ENCODE measurements at regions not wholly inside any gene's neighbourhood (a gene's known extent, or its start where the extent isn't known, plus 50 kb on each side); places are given as distances from the start of the nearest gene placed in this dataset.

- Histone ChIP-seq H3K4me3 (ENCODE audit: low read depth, low read length) (no peak overlapping the region), H3K36me3 (replicated peaks) (no peaks in the 10 kb centered on the region), H3K27ac (no peak overlapping the region), H3K27me3 (replicated peaks) (no peaks in the 10 kb centered on the region)
- TF ChIP-seq, protein P1, sequence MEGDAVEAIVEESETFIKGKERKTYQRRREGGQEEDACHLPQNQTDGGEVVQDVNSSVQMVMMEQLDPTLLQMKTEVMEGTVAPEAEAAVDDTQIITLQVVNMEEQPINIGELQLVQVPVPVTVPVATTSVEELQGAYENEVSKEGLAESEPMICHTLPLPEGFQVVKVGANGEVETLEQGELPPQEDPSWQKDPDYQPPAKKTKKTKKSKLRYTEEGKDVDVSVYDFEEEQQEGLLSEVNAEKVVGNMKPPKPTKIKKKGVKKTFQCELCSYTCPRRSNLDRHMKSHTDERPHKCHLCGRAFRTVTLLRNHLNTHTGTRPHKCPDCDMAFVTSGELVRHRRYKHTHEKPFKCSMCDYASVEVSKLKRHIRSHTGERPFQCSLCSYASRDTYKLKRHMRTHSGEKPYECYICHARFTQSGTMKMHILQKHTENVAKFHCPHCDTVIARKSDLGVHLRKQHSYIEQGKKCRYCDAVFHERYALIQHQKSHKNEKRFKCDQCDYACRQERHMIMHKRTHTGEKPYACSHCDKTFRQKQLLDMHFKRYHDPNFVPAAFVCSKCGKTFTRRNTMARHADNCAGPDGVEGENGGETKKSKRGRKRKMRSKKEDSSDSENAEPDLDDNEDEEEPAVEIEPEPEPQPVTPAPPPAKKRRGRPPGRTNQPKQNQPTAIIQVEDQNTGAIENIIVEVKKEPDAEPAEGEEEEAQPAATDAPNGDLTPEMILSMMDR (IDR thresholded peaks at IDR 0.05; ENCODE audit: low read depth, low read length, missing control alignments), result no peak
- in situ Hi-C loops (cut with HindIII; ENCODE audit: low pct_ligation_motif_present, low sequenced_read_pairs), result no loop called here
- no peak for DNase-seq
Observed at GRCh38 chr20:39985271-39985827, 703.7 kb downstream of the MAFB start.

GRCh38 chr20:39983655-39984054, 705.4 kb downstream of the MAFB start:
- no peaks in the 10 kb centered on the region for H3K27me3 ChIP-seq (replicated peaks)
- no peak overlapping the region for H3K27ac ChIP-seq
- H3K36me3 ChIP-seq (replicated peaks), result no peaks in the 10 kb centered on the region
- in situ Hi-C loops (cut with HindIII; ENCODE audit: low pct_ligation_motif_present, low sequenced_read_pairs), result no loop called here
- DNase-seq, result no peak
- H3K4me3 ChIP-seq (ENCODE audit: low read depth, low read length), result no peak overlapping the region
- TF ChIP-seq, protein P1 (IDR thresholded peaks at IDR 0.05; ENCODE audit: low read depth, low read length, missing control alignments), result no peak

- no peak overlapping the region for H3K27ac ChIP-seq
Observed at GRCh38 chr20:39983183-39983582, 705.9 kb downstream of the MAFB start.

GRCh38 chr20:39974966-39975501, 714.0 kb downstream of the MAFB start:
- Histone ChIP-seq H3K27ac (no peak overlapping the region), H3K36me3 (replicated peaks) (no peaks in the 10 kb centered on the region), H3K4me3 (ENCODE audit: low read depth, low read length) (no peak overlapping the region), H3K27me3 (replicated peaks) (no peaks in the 10 kb centered on the region)
- no peak for DNase-seq
- in situ Hi-C loops (cut with HindIII; ENCODE audit: low pct_ligation_motif_present, low sequenced_read_pairs), result no loop called here
- TF ChIP-seq, protein P1 (IDR thresholded peaks at IDR 0.05; ENCODE audit: low read depth, low read length, missing control alignments), result no peak

More at GRCh38 chr20:39983183-39983582, 705.9 kb downstream of the MAFB start:
- DNase-seq, result no peak
- Histone ChIP-seq H3K36me3 (replicated peaks) (no peaks in the 10 kb centered on the region), H3K4me3 (ENCODE audit: low read depth, low read length) (no peak overlapping the region), H3K27me3 (replicated peaks) (no peaks in the 10 kb centered on the region)
- TF ChIP-seq, protein P1 (IDR thresholded peaks at IDR 0.05; ENCODE audit: low read depth, low read length, missing control alignments), result no peak
- in situ Hi-C loops (cut with HindIII; ENCODE audit: low pct_ligation_motif_present, low sequenced_read_pairs), result no loop called here

DNA sequence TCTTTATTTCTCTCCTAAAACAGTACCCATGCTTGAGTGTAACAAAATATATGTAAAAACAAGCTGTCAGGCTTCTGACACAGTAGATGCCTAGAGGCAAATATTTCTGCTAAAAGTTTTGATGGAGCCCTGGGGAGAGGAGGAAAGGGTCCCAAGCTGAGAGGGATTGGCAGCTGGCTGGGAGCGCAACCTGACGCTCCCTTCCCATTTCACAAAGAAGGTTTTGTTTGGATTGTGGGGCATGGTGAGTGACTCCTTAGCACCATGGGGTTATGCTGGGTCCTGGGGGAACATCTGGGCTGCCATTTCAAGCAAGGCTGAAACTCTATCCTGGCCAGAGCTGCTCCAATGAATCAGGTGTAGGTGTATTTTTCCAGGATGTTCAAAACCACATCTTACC, 720.5 kb downstream of the MAFB start:
- no peak for DNase-seq
- Histone ChIP-seq H3K27me3 (replicated peaks) (no peaks in the 10 kb centered on the region), H3K4me3 (ENCODE audit: low read depth, low read length) (no peak overlapping the region), H3K27ac (no peak overlapping the region), H3K36me3 (replicated peaks) (no peaks in the 10 kb centered on the region)
- in situ Hi-C loops (cut with HindIII; ENCODE audit: low pct_ligation_motif_present, low sequenced_read_pairs), result no loop called here
- TF ChIP-seq, protein P1 (IDR thresholded peaks at IDR 0.05; ENCODE audit: low read depth, low read length, missing control alignments), result no peak

- in situ Hi-C loops (cut with HindIII; ENCODE audit: low pct_ligation_motif_present, low sequenced_read_pairs), result no loop called here
- TF ChIP-seq, protein P1 (IDR thresholded peaks at IDR 0.05; ENCODE audit: low read depth, low read length, missing control alignments), result no peak
- Histone ChIP-seq H3K27me3 (replicated peaks) (no peaks in the 10 kb centered on the region), H3K4me3 (ENCODE audit: low read depth, low read length) (no peak overlapping the region), H3K27ac (no peak overlapping the region), H3K36me3 (replicated peaks) (no peaks in the 10 kb centered on the region)
- DNase-seq, result no peak
Observed at GRCh38 chr20:39967806-39968205, 721.2 kb downstream of the MAFB start.
